Neural progenitor cell (in vitro differentiated cells): ENCODE measurements at regions not wholly inside any gene's neighbourhood (a gene's known extent, or its start where the extent isn't known, plus 50 kb on each side); places are given as distances from the start of the nearest gene placed in this dataset.

Experiments
- EZH2 ChIP-seq: fragments of 200-600 bp; sonication (generic); IDR thresholded peaks from 2 replicates; pipeline ENCODE4 v1.6.1; 2017; ENCODE audit warnings: antibody characterized with exemption, mild to moderate bottlenecking, moderate library complexity
- EZH2phosphoT487 ChIP-seq: fragments of 200-600 bp; sonication (generic); IDR thresholded peaks from 2 replicates; pipeline ENCODE4 v1.6.1; 2017; ENCODE audit warnings: antibody characterized with exemption
- TF ChIP-seq, protein P1 (sequence below): fragments of 200-600 bp; sonication (generic); IDR thresholded peaks from 2 replicates; pipeline ENCODE4 v1.5.1; 2017; ENCODE audit warnings: antibody characterized with exemption, mild to moderate bottlenecking

- TF ChIP-seq EZH2 (no peak), EZH2phosphoT487 (no peak)
- TF ChIP-seq, protein P1, sequence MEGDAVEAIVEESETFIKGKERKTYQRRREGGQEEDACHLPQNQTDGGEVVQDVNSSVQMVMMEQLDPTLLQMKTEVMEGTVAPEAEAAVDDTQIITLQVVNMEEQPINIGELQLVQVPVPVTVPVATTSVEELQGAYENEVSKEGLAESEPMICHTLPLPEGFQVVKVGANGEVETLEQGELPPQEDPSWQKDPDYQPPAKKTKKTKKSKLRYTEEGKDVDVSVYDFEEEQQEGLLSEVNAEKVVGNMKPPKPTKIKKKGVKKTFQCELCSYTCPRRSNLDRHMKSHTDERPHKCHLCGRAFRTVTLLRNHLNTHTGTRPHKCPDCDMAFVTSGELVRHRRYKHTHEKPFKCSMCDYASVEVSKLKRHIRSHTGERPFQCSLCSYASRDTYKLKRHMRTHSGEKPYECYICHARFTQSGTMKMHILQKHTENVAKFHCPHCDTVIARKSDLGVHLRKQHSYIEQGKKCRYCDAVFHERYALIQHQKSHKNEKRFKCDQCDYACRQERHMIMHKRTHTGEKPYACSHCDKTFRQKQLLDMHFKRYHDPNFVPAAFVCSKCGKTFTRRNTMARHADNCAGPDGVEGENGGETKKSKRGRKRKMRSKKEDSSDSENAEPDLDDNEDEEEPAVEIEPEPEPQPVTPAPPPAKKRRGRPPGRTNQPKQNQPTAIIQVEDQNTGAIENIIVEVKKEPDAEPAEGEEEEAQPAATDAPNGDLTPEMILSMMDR, result no peak
Measured at GRCh38 chrX:10387011-10387410, 230.2 kb downstream of the CLCN4 start.
